Fibroblast of skin of left biceps (primary cell): ENCODE measurements at regions not wholly inside any gene's neighbourhood (a gene's known extent, or its start where the extent isn't known, plus 50 kb on each side); places are given as distances from the start of the nearest gene placed in this dataset.
"Not testable (repeated sequence)": the region's sequence is repeated elsewhere in the genome, so short reads cannot be mapped to it uniquely, and the experiment has no call there.

Experiments
- DNase-seq, 2 experiments: peaks; one replicate each; pipeline ENCODE4 v3.0.0-alpha.2; 2013; ENCODE audit warnings: low read depth in 2 of 2

GRCh38 chr9:135295551-135296300 is 183.9 kb upstream of the PPP1R26 start:
- no peak for DNase-seq

GRCh38 chr9:135296735-135297455 is 182.7 kb upstream of the PPP1R26 start:
- DNase-seq: no peak

GRCh38 chr9:135297456-135298075 is 182.0 kb upstream of the PPP1R26 start:
- DNase-seq: no peak

GRCh38 chr9:135299239-135299590 is 180.4 kb upstream of the PPP1R26 start:
- DNase-seq: no peak

- DNase-seq: no peak
These were observed 179.8 kb upstream of the PPP1R26 start for GRCh38 chr9:135299651-135300345.

GRCh38 chr9:135300346-135301141 is 179.0 kb upstream of the PPP1R26 start:
- no peak for DNase-seq

- no peak for DNase-seq
These were observed 178.0 kb upstream of the PPP1R26 start for GRCh38 chr9:135301271-135302263.

GRCh38 chr9:135302329-135303279 is 177.0 kb upstream of the PPP1R26 start:
- no peak for DNase-seq

GRCh38 chr9:135303280-135303647 is 176.3 kb upstream of the PPP1R26 start:
- DNase-seq: no peak

GRCh38 chr9:135303865-135304499 is 175.6 kb upstream of the PPP1R26 start:
- no peak for DNase-seq

- DNase-seq: no peak
These were observed 174.7 kb upstream of the PPP1R26 start for GRCh38 chr9:135304886-135305285.

GRCh38 chr9:135305546-135306180 is 173.9 kb upstream of the PPP1R26 start:
- DNase-seq: no peak

- DNase-seq: no peak
These were observed 172.9 kb upstream of the PPP1R26 start for GRCh38 chr9:135306699-135307098.

GRCh38 chr9:135307300-135307699 is 172.3 kb upstream of the PPP1R26 start:
- DNase-seq: no peak

- not testable (repeated sequence) for DNase-seq
These were observed 171.7 kb upstream of the PPP1R26 start for GRCh38 chr9:135307919-135308318.

GRCh38 chr9:135308821-135309762 is 170.5 kb upstream of the PPP1R26 start:
- DNase-seq: no peak

- DNase-seq: no peak
These were observed 169.8 kb upstream of the PPP1R26 start for GRCh38 chr9:135309763-135310125.
